ENCODE measurements at regions not wholly inside any gene's neighbourhood (a gene's known extent, or its start where the extent isn't known, plus 50 kb on each side); places are given as distances from the start of the nearest gene placed in this dataset.

GRCh38 chr7:115224922-115225321, 303.0 kb downstream of the MDFIC start:
- TF ChIP-seq GABPA (tag; conservative IDR thresholded peaks at IDR 0.05; ENCODE audit: low read depth), result no peak
- no peak for TF ChIP-seq RFX5 (IDR thresholded peaks at IDR 0.05; ENCODE audit: low read depth, low read length)
- TF ChIP-seq ZBED1 (IDR thresholded peaks at IDR 0.05), result no peak
- TF ChIP-seq CBX1 (IDR thresholded peaks at IDR 0.05; ENCODE audit: low read depth), result no peak
- TF ChIP-seq, protein P1, sequence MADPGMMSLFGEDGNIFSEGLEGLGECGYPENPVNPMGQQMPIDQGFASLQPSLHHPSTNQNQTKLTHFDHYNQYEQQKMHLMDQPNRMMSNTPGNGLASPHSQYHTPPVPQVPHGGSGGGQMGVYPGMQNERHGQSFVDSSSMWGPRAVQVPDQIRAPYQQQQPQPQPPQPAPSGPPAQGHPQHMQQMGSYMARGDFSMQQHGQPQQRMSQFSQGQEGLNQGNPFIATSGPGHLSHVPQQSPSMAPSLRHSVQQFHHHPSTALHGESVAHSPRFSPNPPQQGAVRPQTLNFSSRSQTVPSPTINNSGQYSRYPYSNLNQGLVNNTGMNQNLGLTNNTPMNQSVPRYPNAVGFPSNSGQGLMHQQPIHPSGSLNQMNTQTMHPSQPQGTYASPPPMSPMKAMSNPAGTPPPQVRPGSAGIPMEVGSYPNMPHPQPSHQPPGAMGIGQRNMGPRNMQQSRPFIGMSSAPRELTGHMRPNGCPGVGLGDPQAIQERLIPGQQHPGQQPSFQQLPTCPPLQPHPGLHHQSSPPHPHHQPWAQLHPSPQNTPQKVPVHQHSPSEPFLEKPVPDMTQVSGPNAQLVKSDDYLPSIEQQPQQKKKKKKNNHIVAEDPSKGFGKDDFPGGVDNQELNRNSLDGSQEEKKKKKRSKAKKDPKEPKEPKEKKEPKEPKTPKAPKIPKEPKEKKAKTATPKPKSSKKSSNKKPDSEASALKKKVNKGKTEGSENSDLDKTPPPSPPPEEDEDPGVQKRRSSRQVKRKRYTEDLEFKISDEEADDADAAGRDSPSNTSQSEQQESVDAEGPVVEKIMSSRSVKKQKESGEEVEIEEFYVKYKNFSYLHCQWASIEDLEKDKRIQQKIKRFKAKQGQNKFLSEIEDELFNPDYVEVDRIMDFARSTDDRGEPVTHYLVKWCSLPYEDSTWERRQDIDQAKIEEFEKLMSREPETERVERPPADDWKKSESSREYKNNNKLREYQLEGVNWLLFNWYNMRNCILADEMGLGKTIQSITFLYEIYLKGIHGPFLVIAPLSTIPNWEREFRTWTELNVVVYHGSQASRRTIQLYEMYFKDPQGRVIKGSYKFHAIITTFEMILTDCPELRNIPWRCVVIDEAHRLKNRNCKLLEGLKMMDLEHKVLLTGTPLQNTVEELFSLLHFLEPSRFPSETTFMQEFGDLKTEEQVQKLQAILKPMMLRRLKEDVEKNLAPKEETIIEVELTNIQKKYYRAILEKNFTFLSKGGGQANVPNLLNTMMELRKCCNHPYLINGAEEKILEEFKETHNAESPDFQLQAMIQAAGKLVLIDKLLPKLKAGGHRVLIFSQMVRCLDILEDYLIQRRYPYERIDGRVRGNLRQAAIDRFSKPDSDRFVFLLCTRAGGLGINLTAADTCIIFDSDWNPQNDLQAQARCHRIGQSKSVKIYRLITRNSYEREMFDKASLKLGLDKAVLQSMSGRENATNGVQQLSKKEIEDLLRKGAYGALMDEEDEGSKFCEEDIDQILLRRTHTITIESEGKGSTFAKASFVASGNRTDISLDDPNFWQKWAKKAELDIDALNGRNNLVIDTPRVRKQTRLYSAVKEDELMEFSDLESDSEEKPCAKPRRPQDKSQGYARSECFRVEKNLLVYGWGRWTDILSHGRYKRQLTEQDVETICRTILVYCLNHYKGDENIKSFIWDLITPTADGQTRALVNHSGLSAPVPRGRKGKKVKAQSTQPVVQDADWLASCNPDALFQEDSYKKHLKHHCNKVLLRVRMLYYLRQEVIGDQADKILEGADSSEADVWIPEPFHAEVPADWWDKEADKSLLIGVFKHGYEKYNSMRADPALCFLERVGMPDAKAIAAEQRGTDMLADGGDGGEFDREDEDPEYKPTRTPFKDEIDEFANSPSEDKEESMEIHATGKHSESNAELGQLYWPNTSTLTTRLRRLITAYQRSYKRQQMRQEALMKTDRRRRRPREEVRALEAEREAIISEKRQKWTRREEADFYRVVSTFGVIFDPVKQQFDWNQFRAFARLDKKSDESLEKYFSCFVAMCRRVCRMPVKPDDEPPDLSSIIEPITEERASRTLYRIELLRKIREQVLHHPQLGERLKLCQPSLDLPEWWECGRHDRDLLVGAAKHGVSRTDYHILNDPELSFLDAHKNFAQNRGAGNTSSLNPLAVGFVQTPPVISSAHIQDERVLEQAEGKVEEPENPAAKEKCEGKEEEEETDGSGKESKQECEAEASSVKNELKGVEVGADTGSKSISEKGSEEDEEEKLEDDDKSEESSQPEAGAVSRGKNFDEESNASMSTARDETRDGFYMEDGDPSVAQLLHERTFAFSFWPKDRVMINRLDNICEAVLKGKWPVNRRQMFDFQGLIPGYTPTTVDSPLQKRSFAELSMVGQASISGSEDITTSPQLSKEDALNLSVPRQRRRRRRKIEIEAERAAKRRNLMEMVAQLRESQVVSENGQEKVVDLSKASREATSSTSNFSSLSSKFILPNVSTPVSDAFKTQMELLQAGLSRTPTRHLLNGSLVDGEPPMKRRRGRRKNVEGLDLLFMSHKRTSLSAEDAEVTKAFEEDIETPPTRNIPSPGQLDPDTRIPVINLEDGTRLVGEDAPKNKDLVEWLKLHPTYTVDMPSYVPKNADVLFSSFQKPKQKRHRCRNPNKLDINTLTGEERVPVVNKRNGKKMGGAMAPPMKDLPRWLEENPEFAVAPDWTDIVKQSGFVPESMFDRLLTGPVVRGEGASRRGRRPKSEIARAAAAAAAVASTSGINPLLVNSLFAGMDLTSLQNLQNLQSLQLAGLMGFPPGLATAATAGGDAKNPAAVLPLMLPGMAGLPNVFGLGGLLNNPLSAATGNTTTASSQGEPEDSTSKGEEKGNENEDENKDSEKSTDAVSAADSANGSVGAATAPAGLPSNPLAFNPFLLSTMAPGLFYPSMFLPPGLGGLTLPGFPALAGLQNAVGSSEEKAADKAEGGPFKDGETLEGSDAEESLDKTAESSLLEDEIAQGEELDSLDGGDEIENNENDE (IDR thresholded peaks at IDR 0.05; ENCODE audit: low read depth, low read length), result no peak
- TF ChIP-seq ZNF232 (CRISPR knock-in tag; IDR thresholded peaks at IDR 0.05), result no peak
- TF ChIP-seq, protein P2, sequence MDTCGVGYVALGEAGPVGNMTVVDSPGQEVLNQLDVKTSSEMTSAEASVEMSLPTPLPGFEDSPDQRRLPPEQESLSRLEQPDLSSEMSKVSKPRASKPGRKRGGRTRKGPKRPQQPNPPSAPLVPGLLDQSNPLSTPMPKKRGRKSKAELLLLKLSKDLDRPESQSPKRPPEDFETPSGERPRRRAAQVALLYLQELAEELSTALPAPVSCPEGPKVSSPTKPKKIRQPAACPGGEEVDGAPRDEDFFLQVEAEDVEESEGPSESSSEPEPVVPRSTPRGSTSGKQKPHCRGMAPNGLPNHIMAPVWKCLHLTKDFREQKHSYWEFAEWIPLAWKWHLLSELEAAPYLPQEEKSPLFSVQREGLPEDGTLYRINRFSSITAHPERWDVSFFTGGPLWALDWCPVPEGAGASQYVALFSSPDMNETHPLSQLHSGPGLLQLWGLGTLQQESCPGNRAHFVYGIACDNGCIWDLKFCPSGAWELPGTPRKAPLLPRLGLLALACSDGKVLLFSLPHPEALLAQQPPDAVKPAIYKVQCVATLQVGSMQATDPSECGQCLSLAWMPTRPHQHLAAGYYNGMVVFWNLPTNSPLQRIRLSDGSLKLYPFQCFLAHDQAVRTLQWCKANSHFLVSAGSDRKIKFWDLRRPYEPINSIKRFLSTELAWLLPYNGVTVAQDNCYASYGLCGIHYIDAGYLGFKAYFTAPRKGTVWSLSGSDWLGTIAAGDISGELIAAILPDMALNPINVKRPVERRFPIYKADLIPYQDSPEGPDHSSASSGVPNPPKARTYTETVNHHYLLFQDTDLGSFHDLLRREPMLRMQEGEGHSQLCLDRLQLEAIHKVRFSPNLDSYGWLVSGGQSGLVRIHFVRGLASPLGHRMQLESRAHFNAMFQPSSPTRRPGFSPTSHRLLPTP (IDR thresholded peaks at IDR 0.05; ENCODE audit: borderline replicate concordance, extremely low read depth, insufficient read length), result no peak
- no peak for TF ChIP-seq BRD4 (IDR thresholded peaks at IDR 0.05)
- no peak for TF ChIP-seq FOSL1 (tag; conservative IDR thresholded peaks at IDR 0.05)
- TF ChIP-seq BRF2 (IDR thresholded peaks at IDR 0.05; ENCODE audit: borderline replicate concordance, insufficient read depth, insufficient read length), result no peak
